Eye (tissue), 1 donor: ENCODE measurements at regions not wholly inside any gene's neighbourhood (a gene's known extent, or its start where the extent isn't known, plus 50 kb on each side); places are given as distances from the start of the nearest gene placed in this dataset.
"Not testable (repeated sequence)": the region's sequence is repeated elsewhere in the genome, so short reads cannot be mapped to it uniquely, and the experiment has no call there.

ENCODE experiments used
- DNase-seq: peaks from one replicate; pipeline ENCODE4 v3.0.0-alpha.2; 2015

- peak; percentile 71 for DNase-seq
These were observed 106.3 kb upstream of the RNU6-1 start for GRCh38 chr15:67945951-67946700.

- peak; percentile 31 for DNase-seq
These were observed 106.9 kb upstream of the RNU6-1 start for GRCh38 chr15:67946701-67947100.

GRCh38 chr15:67947254-67948039, 106.7 kb upstream of the PIAS1 start:
- no peak for DNase-seq

- DNase-seq, result no peak
These were observed 105.9 kb upstream of the PIAS1 start for GRCh38 chr15:67948215-67948614.

- not testable (repeated sequence) for DNase-seq
These were observed 102.9 kb upstream of the PIAS1 start for GRCh38 chr15:67951187-67951586.

- DNase-seq, result no peak
These were observed 100.8 kb upstream of the PIAS1 start for GRCh38 chr15:67953299-67953698.

- peak; percentile 30 for DNase-seq
These were observed 98.9 kb upstream of the PIAS1 start for GRCh38 chr15:67955252-67955651.

GRCh38 chr15:67957435-67958132, 96.5 kb upstream of the PIAS1 start:
- DNase-seq, result no peak

GRCh38 chr15:67967871-67968431, 86.2 kb upstream of the PIAS1 start:
- peak; percentile 93 for DNase-seq

GRCh38 chr15:67968564-67968963, 85.6 kb upstream of the PIAS1 start:
- DNase-seq, result no peak

- DNase-seq, result peak; percentile 12
These were observed 85.1 kb upstream of the PIAS1 start for GRCh38 chr15:67968966-67969365.

GRCh38 chr15:67969892-67970291, 84.2 kb upstream of the PIAS1 start:
- DNase-seq, result no peak

GRCh38 chr15:67972377-67972776, 81.7 kb upstream of the PIAS1 start:
- DNase-seq, result no peak

GRCh38 chr15:67973846-67974245, 80.3 kb upstream of the PIAS1 start:
- DNase-seq, result no peak

- no peak for DNase-seq
These were observed 77.5 kb upstream of the PIAS1 start for GRCh38 chr15:67976506-67977073.

- DNase-seq, result no peak
These were observed 76.6 kb upstream of the PIAS1 start for GRCh38 chr15:67977414-67978089.

GRCh38 chr15:67979281-67979680, 74.8 kb upstream of the PIAS1 start:
- no peak for DNase-seq

- DNase-seq, result no peak
These were observed 73.9 kb upstream of the PIAS1 start for GRCh38 chr15:67980171-67980570.

GRCh38 chr15:67980773-67981685, 73.1 kb upstream of the PIAS1 start:
- DNase-seq, result no peak

- no peak for DNase-seq
These were observed 72.3 kb upstream of the PIAS1 start for GRCh38 chr15:67981848-67982247.

GRCh38 chr15:67991706-67992105, 62.4 kb upstream of the PIAS1 start:
- DNase-seq, result no peak
